GM18505 (cell line): ENCODE measurements at regions not wholly inside any gene's neighbourhood (a gene's known extent, or its start where the extent isn't known, plus 50 kb on each side); places are given as distances from the start of the nearest gene placed in this dataset.
"Not testable (repeated sequence)": the region's sequence is repeated elsewhere in the genome, so short reads cannot be mapped to it uniquely, and the experiment has no call there.

Experiments
- ATAC-seq: cut with Tn5 transposase; IDR thresholded peaks from one replicate; pipeline ENCODE4 v1.9.1; 2021; ENCODE audit not compliant: unreplicated experiment

DNA sequence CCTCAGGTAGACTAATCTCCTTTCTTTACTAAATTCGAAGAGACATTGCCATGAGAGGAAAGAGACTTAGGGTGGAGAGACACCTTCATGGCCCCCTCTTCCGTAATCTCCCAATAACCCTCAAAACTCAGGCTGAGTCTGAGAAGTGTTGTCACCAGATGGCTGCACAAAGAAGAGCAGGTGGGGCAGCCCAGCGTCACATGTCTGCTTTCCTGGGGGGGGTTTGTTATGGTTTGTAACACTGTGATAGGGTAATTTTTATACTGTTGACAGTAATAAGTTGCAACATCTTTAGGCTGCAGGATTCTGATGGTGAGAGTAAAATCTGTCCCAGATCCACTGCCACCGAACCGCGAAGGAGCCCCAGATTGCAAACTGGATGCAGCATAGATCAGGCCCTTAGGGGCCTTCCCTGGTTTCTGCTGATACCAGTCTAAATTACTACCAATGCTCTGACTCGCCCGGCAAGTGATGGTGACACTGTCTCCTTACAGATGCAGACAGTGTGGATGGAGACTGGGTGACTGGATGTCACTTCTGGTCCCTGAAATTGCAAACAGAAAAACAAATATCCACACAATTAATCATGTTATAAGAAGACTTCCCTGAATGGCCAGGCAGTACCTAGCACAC is 595.1 kb downstream of the RPIA start:
- not testable (repeated sequence) for ATAC-seq

- not testable (repeated sequence) for ATAC-seq
Observed at GRCh38 chr2:89287084-89287483, 595.6 kb downstream of the RPIA start.

DNA sequence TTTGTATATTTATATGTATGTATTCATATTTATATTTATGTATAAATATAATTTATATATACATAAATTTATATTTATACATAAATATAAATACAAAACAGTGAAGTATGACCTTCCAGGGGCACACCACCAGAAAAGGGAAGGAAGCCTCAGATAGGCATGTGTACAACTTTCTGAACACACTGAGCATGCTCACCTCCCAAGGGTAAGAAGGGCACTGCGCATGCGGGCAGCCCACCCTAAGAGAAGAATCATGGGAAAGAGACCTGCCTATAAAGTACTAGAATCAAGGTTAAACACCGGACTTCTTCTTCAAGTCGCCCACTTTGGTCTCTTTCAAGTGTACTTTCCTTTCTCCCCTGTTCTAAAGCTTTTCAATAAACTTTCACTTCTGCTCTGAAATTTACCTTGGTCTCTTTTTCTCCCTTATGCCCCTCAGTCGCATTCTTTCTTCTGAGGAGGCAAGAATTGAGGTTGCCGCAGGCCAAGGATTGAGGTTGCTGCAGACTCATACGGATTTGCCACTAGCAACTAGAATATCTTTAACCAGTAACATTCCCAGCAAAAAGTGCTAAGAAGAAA is 600.3 kb downstream of the RPIA start:
- ATAC-seq: not testable (repeated sequence)

- not testable (repeated sequence) for ATAC-seq
Observed at GRCh38 chr2:89293399-89293798, 601.9 kb downstream of the RPIA start.

GRCh38 chr2:89294335-89294734 is 602.9 kb downstream of the RPIA start:
- not testable (repeated sequence) for ATAC-seq

- not testable (repeated sequence) for ATAC-seq
Observed at GRCh38 chr2:89296820-89297398, 605.4 kb downstream of the RPIA start.

DNA sequence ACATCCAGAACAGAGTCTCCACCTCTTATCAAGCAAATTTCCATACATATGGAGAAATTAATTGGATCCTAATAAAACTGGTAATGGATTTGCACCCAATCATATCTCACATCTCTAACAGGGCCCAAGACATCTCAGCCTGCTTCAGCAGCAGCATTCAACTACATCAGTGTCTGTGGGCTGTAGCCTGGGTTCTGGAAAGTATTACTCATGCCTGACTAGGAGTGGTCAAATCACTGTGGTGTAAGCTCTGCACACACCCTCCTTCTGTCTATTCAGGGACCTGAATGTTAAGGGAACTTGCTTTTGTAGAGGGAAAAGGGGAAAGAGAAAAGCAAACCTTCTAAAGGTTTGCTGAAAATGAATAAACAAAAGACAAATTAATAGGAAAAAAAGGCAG is 607.7 kb downstream of the RPIA start:
- not testable (repeated sequence) for ATAC-seq

DNA sequence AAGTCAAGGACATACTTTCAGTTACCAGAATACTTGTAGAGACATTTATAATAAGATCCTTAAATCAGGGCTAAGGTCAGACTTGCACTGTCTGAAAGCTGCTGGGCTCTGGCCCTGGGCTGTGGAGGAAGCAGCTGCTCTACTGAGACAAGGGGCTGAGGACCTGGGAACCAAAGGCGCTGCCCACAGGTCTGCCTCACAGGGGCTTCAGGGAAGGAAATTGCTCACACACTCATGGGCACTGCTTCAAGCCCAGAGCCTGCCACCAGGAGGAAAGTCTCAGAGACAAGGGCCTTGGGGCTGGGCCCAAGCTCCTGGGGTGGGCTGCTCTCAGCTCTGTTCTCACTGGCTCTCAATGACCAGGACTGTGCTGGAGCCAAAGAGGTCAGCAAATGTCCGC is 614.1 kb downstream of the RPIA start:
- not testable (repeated sequence) for ATAC-seq

- not testable (repeated sequence) for ATAC-seq
Observed at GRCh38 chr2:89306869-89307637, 615.6 kb downstream of the RPIA start.

- ATAC-seq: not testable (repeated sequence)
Observed at GRCh38 chr2:89318990-89319389, 627.5 kb downstream of the RPIA start.

GRCh38 chr2:89325894-89326293 is 634.4 kb downstream of the RPIA start:
- ATAC-seq: not testable (repeated sequence)

- ATAC-seq: not testable (repeated sequence)
Observed at GRCh38 chr2:89326455-89326854, 635.0 kb downstream of the RPIA start.

- ATAC-seq: not testable (repeated sequence)
Observed at GRCh38 chr2:89328790-89329189, 637.3 kb downstream of the RPIA start.
